ENCODE measurements at regions not wholly inside any gene's neighbourhood (a gene's known extent, or its start where the extent isn't known, plus 50 kb on each side); places are given as distances from the start of the nearest gene placed in this dataset.
"Not testable (repeated sequence)": the region's sequence is repeated elsewhere in the genome, so short reads cannot be mapped to it uniquely, and the experiment has no call there.

DNA sequence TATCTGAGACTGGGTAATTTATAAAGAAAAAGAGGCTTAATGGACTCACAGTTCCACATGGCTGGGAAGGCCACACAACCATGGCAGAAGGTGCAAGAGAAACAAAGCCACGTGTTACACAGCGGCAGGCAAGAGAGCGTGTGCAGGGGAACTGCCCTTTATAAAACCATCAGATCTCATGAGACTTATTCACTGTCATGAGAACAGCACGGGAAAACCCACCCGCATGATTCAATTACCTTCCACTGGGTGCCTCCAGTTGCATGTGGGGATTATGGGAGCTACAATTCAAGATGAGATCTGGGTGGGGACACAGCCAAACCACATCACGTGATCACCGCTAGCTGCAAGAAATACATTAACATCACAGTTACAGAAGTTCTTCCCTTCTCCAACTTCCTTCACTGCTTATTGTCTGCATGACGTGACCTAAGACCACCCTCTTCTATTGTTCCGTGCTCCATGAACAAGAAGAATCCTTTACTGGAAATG is 84.9 kb upstream of the SMARCA2 start:
- H3K4me3 ChIP-seq (replicated peaks in 1 of 3; ENCODE audit: insufficient read depth in 1 of 3, low read depth in 1 of 3, low read length in 3 of 3); H3K9me1 ChIP-seq (replicated peaks; ENCODE audit: control insufficient read depth, extremely low read depth, insufficient read depth, low read length); FAIRE-seq; H3K79me2 ChIP-seq (ENCODE audit: control insufficient read depth, insufficient read depth, low read length); H3K36me3 ChIP-seq (ENCODE audit: control insufficient read depth in 2 of 2, extremely low read depth in 1 of 2, insufficient read depth in 2 of 2, low read length in 2 of 2); DNase-seq (ENCODE audit: low read depth, low spot score); BruUV-seq (replicated peaks); H3K4me2 ChIP-seq (ENCODE audit: insufficient read depth, low read length); POLR2A ChIA-PET; H2AFZ ChIP-seq (ENCODE audit: low read depth, low read length); H3K9me3 ChIP-seq (replicated peaks; ENCODE audit: control insufficient read depth, insufficient read depth, low read length); H4K20me1 ChIP-seq (replicated peaks; ENCODE audit: control insufficient read depth, extremely low read depth, insufficient read depth, low read length); H3K27ac ChIP-seq (ENCODE audit: insufficient read depth, low read depth, low read length); H3K4me1 ChIP-seq (ENCODE audit: control insufficient read depth, extremely low read depth, insufficient read depth, low read length); H3K9ac ChIP-seq (replicated peaks; ENCODE audit: extremely low read depth, insufficient read depth, low read length); dilution Hi-C loops (cut with MboI; ENCODE audit: extremely low pct_ligation_motif_present, low sequenced_read_pairs); H3K27me3 ChIP-seq (ENCODE audit: control insufficient read depth in 2 of 2, insufficient read depth in 2 of 2, low read length in 2 of 2); intact Hi-C loops (cut with micrococcal nuclease): not testable (repeated sequence)
- CTCF ChIA-PET = interaction anchor here (1.6 kb wide), 1 partner anchor 11 kb away, joined by 3 read pairs; no protein-coding TSS in a partner anchor

- intact Hi-C loops (cut with micrococcal nuclease) = no loop called here
- POLR2A ChIA-PET = no interaction called here
- no peak overlapping the region for H3K27ac ChIP-seq (ENCODE audit: insufficient read depth, low read depth, low read length)
- no peaks in the 10 kb centered on the region for H3K27me3 ChIP-seq (ENCODE audit: control insufficient read depth in 2 of 2, insufficient read depth in 2 of 2, low read length in 2 of 2)
- H3K9me1 ChIP-seq (replicated peaks; ENCODE audit: control insufficient read depth, extremely low read depth, insufficient read depth, low read length) = no peaks in the 10 kb centered on the region
- TF ChIP-seq POLR2AphosphoS5 (IDR thresholded peaks at IDR 0.05; ENCODE audit: insufficient read depth, low read depth, low read length) = no peak
- no peak for TF ChIP-seq POLR2A (IDR thresholded peaks at IDR 0.05; ENCODE audit: low read depth, low read length)
- no peak overlapping the region for H2AFZ ChIP-seq (ENCODE audit: low read depth, low read length)
- no peak for DNase-seq (ENCODE audit: low read depth, low spot score)
- CTCF ChIA-PET = interaction anchor here (1.3 kb wide), 1 partner anchor 15 kb away, joined by 3 read pairs; no protein-coding TSS in a partner anchor
- no peak overlapping the region for H3K4me3 ChIP-seq (replicated peaks in 1 of 3; ENCODE audit: insufficient read depth in 1 of 3, low read depth in 1 of 3, low read length in 3 of 3)
- H3K4me2 ChIP-seq (ENCODE audit: insufficient read depth, low read length) = no peak overlapping the region
- no peaks in the 10 kb centered on the region for H3K9me3 ChIP-seq (replicated peaks; ENCODE audit: control insufficient read depth, insufficient read depth, low read length)
- no peaks in the 10 kb centered on the region for H4K20me1 ChIP-seq (replicated peaks; ENCODE audit: control insufficient read depth, extremely low read depth, insufficient read depth, low read length)
- no peaks in the 10 kb centered on the region for H3K4me1 ChIP-seq (ENCODE audit: control insufficient read depth, extremely low read depth, insufficient read depth, low read length)
- FAIRE-seq = no peak
- no TSS peak for BruUV-seq (replicated peaks)
- no peaks in the 10 kb centered on the region for H3K36me3 ChIP-seq (ENCODE audit: control insufficient read depth in 2 of 2, extremely low read depth in 1 of 2, insufficient read depth in 2 of 2, low read length in 2 of 2)
- H3K79me2 ChIP-seq (ENCODE audit: control insufficient read depth, insufficient read depth, low read length) = no peaks in the 10 kb centered on the region
- H3K9ac ChIP-seq (replicated peaks; ENCODE audit: extremely low read depth, insufficient read depth, low read length) = no peak overlapping the region
- dilution Hi-C loops (cut with MboI; ENCODE audit: extremely low pct_ligation_motif_present, low sequenced_read_pairs) = no loop called here
Measured at GRCh38 chr9:1938135-1938534, 77.0 kb upstream of the SMARCA2 start.

Data from endothelial cell of umbilical vein (primary cell).